Natural killer cell treated with Interleukin-12 subunit alpha and Interleukin-12 subunit beta and Interleukin-15 and Interleukin-18, amount 100 ng/mL, for 72 hours (primary cell): ENCODE measurements at regions not wholly inside any gene's neighbourhood (a gene's known extent, or its start where the extent isn't known, plus 50 kb on each side); places are given as distances from the start of the nearest gene placed in this dataset.
A peak's percentile ranks its signal among the peaks of the same experiment; 100 is the strongest.

Experiments
- ATAC-seq, 2 donors: fragments of 150-1000 bp; cut with Tn5 transposase in 1 of 2; sonication (Bioruptor Pico), chemical (Tn5 transposase) in 1 of 2; 2 replicates each; pipeline ENCODE4 v1.10.0; 2021
- DNase-seq: peaks from one replicate; pipeline ENCODE4 v3.0.0; 2022; ENCODE audit warnings: low spot score
- H3K27ac Mint-ChIP-seq, 2 donors: 1 replicate in 1 of 2; 2 replicates in 1 of 2; pipeline ENCODE4 v1.8.0; 2022; ENCODE audit warnings: mixed read lengths in 2 of 2, mild to moderate bottlenecking in 1 of 2, moderate library complexity in 1 of 2
- H3K27me3 Mint-ChIP-seq, 2 donors: 1 replicate in 1 of 2; 2 replicates in 1 of 2; pipeline ENCODE4 v1.8.0; 2022; ENCODE audit warnings: mixed read lengths in 2 of 2
- H3K36me3 Mint-ChIP-seq: one replicate; pipeline ENCODE4 v1.8.0; 2022; ENCODE audit warnings: mixed read lengths
- H3K4me1 Mint-ChIP-seq, 2 donors: 1 replicate in 1 of 2; 2 replicates in 1 of 2; pipeline ENCODE4 v1.8.0; 2022; ENCODE audit warnings: low read depth in 2 of 2, mixed read lengths in 2 of 2, mild to moderate bottlenecking in 1 of 2
- H3K4me3 Mint-ChIP-seq: one replicate; pipeline ENCODE4 v1.8.0; 2022; ENCODE audit warnings: mixed read lengths
- H3K9me3 Mint-ChIP-seq: 2 replicates; pipeline ENCODE4 v1.8.0; 2022; ENCODE audit warnings: mixed read lengths

DNA sequence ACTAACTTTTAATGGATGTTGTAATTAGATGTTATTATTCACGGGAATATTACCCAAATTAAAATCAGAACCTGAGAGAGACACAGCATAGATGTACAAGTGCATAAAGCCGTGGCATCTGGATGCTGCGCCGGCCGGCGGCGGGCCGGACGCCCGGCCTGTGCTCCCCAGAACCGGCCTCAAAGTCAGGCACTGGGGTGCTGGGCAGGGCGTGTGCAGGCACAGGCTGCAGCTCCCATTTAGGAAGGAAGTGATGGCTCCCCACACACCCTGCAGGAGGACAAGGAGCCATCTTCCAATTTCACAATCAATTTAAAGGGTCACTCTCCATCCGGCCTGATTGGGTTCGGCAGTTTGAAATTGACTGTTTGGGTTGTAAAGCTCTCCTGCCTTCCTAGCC, 367.7 kb upstream of the SALL3 start:
- H3K4me1 Mint-ChIP-seq, result peaks cover 0 to 1% of the 10 kb centered on the region in 2 donors
- ATAC-seq (no peak), DNase-seq (no peak)
- H3K27me3 Mint-ChIP-seq, result peaks cover 0 to 7% of the 10 kb centered on the region in 2 donors
- H3K27ac Mint-ChIP-seq, result no peak overlapping the region
- H3K36me3 Mint-ChIP-seq, result peaks cover 11% of the 10 kb centered on the region
- no peak overlapping the region for H3K4me3 Mint-ChIP-seq
- peaks cover 11% of the 10 kb centered on the region for H3K9me3 Mint-ChIP-seq

DNA sequence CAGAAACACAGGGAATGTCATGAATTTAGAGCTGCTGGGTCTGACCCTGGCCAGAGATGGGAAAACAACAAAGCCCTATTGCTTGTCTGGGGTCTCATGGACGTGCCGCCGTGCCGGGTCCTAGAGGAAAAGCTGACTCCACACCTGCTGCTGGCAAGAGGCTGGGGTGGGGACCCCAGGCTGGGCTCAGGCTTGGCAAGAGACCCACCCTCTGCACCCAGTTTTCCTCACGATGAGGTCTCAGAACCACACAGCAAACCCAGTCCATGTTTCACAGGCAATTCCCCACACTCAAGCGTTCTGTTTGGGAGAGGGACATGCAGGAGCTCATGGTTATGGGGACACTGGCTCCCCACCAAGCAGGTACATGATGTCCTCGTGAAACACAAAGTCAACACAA, 367.3 kb upstream of the SALL3 start:
- peaks cover 10% of the 10 kb centered on the region for H3K9me3 Mint-ChIP-seq
- H3K4me1 Mint-ChIP-seq, result no peaks in the 10 kb centered on the region
- ATAC-seq (no peak), DNase-seq (peak; percentile 2)
- peaks cover 14% of the 10 kb centered on the region for H3K36me3 Mint-ChIP-seq
- no peak overlapping the region for H3K4me3 Mint-ChIP-seq
- peaks cover 0 to 7% of the 10 kb centered on the region in 2 donors for H3K27me3 Mint-ChIP-seq
- no peak overlapping the region for H3K27ac Mint-ChIP-seq

DNA sequence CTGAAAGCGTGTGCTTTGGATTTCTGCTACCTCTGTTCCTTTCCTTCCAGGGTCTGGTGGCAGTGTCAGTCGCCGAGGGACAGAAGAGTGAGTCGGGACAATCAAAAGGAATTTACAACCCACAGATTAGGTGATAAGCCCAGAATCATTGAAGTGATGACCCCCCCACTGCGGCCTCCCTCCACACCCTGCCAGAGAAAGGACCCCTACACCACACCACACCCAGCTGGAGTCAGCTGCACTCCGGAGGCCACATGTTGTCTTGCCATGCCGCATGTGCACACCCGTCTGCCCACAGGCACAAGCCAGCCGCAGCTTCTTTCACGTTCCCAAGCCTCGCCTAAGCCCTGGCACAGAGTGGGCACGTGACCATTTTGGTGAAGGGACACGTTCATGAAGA, 366.8 kb upstream of the SALL3 start:
- Mint-ChIP-seq H3K36me3 (peaks cover 14% of the 10 kb centered on the region), H3K27ac (no peak overlapping the region), H3K27me3 (peaks cover 0 to 7% of the 10 kb centered on the region in 2 donors), H3K9me3 (peaks cover 10% of the 10 kb centered on the region), H3K4me1 (no peaks in the 10 kb centered on the region), H3K4me3 (no peak overlapping the region)
- peak; percentile 34 for DNase-seq
- no peak for ATAC-seq

DNA sequence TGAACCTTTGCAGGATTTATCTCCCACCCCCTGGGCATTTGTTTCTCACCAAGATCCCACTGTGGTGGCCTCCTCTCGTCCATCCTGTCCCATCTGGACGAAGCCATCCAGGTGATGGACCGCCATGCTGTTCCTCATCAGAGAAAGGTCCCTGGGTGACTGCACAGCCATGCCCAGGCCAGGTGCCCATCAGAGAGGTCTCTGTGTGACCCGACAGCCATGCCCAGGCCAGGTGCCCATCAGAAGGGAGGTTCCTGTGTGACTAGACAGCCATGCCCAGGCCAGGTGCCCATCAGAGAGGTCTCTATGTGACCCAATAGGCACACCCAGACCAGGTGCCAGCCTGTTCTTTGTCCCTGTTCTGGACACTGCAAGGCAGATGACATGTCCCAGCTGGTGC, 360.9 kb upstream of the SALL3 start:
- peaks cover under 1 to 5% of the 10 kb centered on the region in 2 donors for H3K27me3 Mint-ChIP-seq
- H3K4me3 Mint-ChIP-seq, result no peak overlapping the region
- no peak overlapping the region for H3K27ac Mint-ChIP-seq
- no peak for DNase-seq
- no peak for ATAC-seq
- H3K4me1 Mint-ChIP-seq, result no peaks in the 10 kb centered on the region
- peaks cover 14% of the 10 kb centered on the region for H3K36me3 Mint-ChIP-seq
- H3K9me3 Mint-ChIP-seq, result peaks cover 6% of the 10 kb centered on the region

DNA sequence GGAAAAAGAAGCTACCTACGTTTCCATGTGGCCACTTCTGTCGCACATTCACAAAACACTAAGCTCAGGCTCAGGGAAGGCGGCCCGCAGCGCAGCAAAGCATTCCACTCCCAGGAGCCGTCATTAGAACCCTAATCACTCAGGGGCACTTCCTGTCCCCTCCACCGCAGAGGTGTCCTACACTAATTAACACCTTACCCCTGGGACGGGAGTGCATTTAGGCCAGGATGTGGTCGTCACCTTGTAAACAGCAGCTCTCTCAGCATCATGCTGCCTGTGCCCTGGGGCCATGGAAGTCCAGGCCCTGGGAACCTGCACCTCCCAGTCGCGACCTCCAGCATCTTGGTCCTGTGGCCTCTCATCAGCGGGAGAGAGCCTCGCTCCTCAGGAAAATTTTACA, 359.8 kb upstream of the SALL3 start:
- peaks cover 12 to 13% of the 10 kb centered on the region in 2 donors for H3K27me3 Mint-ChIP-seq
- H3K4me3 Mint-ChIP-seq, result no peak overlapping the region
- ATAC-seq (no peak), DNase-seq (no peak)
- H3K27ac Mint-ChIP-seq, result no peak overlapping the region
- peaks cover 6% of the 10 kb centered on the region for H3K9me3 Mint-ChIP-seq
- peaks cover 14% of the 10 kb centered on the region for H3K36me3 Mint-ChIP-seq
- no peaks in the 10 kb centered on the region for H3K4me1 Mint-ChIP-seq

DNA sequence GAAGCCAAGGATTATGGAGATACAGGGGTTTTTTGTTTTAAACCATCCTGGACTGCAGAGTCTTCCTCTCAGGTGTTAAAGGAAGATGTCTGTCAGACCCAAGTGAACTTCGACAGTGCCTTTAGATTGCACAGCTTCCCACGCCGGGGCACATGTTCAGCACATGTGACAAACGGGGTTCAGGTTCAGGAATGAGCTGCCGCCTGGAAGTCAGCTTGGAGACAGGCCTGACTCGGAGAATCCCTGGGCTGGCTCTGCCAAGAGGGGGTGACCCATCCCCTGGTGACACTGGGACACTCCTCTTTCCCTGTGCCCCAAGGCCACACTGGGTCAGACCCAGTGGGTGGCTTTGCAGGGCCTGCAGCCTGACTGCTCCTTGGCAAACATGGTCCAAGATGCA, 359.3 kb upstream of the SALL3 start:
- no peak for ATAC-seq
- H3K4me1 Mint-ChIP-seq, result no peaks in the 10 kb centered on the region

DNA sequence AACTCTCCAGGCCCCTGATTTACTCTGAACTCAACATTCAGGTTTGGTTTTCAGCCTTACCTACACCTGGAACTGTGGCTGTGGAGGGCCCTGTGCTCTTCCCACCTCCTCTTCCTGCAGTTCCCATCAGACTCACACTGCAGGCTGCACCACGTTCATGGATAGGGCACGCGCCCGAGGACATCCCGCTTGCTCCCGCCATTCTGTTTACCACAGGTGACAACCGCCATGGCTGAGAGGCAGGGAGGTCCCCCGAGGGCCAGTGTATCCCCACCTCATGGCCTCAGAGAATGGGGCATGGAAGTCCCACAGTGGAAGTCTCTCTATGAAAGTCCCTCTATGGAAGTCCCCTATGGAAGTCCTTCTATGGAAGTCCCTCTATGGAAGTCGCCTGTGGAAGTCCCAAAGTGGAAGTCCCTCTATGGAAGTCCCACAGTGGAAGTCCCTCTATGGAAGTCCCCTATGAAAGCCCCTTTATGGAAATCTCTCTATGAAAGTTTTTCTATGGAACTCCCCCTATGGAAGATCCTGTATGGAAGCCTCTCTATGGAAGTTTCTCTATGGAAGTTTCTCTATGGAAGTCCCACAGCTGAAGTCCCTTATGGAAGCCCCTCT, 358.4 kb upstream of the SALL3 start:
- Mint-ChIP-seq H3K4me1 (no peaks in the 10 kb centered on the region), H3K27ac (no peak overlapping the region), H3K27me3 (peaks cover 12 to 21% of the 10 kb centered on the region in 2 donors), H3K4me3 (no peak overlapping the region), H3K36me3 (peaks cover 9% of the 10 kb centered on the region), H3K9me3 (peaks cover 6% of the 10 kb centered on the region)
- no peak for ATAC-seq
- DNase-seq, result no peak

More for the DNA sequence above, 359.3 kb upstream of the SALL3 start:
- Mint-ChIP-seq H3K36me3 (peaks cover 14% of the 10 kb centered on the region), H3K27me3 (peaks cover 12 to 15% of the 10 kb centered on the region in 2 donors), H3K27ac (no peak overlapping the region), H3K9me3 (peaks cover 6% of the 10 kb centered on the region), H3K4me3 (no peak overlapping the region)
- no peak for DNase-seq

DNA sequence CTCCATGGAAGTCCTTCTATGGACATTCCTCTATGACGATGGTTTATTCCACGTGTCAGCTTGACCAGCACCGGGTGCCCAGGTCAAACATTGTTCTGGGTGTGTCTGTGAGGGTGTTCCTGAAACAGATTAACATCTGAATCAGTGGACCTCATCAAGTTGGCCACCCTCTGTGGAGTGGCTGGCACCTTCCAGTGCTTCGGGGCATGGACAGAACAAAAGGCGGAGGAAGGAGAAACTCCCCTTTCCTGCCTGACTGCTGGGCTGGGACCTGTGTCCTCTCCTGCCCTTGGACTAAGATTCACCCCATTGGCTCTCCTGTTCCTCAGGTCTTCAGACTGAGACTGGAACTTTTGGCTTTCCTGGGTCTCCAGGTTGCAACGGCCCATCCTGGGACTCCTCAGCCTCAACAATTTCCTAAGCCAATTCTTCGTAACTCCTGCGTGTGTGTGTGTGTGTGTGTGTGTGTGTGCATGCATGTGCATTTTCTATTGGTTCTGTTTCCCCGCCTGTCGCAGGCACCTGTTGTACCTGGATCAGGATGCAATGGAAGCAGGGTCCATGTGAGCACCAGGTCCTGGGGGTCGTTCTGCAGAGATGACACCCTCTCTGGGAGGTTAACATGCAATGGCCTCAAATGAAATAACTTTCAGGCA, 357.2 kb upstream of the SALL3 start:
- no peak overlapping the region for H3K27ac Mint-ChIP-seq
- ATAC-seq (no peak), DNase-seq (no peak)
- no peaks in the 10 kb centered on the region for H3K36me3 Mint-ChIP-seq
- no peak overlapping the region for H3K4me3 Mint-ChIP-seq
- H3K4me1 Mint-ChIP-seq, result no peaks in the 10 kb centered on the region
- H3K9me3 Mint-ChIP-seq, result no peaks in the 10 kb centered on the region
- H3K27me3 Mint-ChIP-seq, result peaks cover 12 to 23% of the 10 kb centered on the region in 2 donors

DNA sequence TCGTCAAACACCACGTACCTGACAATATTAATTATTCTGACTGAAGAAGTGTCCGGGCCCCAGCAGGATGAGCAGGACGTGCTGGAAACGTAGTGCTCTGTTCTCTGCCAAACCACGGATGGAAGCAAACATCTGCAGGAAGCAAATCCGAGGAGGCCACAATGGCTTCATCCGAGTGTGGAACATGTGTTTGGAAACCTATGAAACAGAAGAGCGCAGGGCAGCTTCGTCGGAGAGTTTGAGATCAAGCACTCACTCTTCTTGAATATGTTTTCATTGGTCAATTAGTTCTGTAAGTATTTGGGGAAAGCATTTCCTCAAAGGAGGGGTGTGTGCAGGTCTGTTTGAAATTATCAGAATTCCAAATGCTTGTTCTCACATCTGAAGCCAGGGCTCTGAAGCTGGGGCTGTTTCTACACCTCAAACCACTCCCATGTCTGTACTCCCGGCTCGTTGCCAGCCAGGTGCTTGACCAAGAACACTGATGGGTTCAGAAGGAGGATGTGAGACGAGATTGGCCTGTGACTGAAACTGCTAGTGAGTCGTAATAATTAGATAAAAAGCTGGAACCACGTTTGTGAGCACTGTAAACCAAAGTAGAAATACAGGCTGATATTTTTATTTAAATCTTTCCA, 356.6 kb upstream of the SALL3 start:
- H3K27me3 Mint-ChIP-seq, result peaks cover 12 to 23% of the 10 kb centered on the region in 2 donors
- no peak overlapping the region for H3K27ac Mint-ChIP-seq
- no peak for DNase-seq
- ATAC-seq, result no peak
- no peaks in the 10 kb centered on the region for H3K9me3 Mint-ChIP-seq
- H3K36me3 Mint-ChIP-seq, result no peaks in the 10 kb centered on the region
- no peaks in the 10 kb centered on the region for H3K4me1 Mint-ChIP-seq
- H3K4me3 Mint-ChIP-seq, result no peak overlapping the region

DNA sequence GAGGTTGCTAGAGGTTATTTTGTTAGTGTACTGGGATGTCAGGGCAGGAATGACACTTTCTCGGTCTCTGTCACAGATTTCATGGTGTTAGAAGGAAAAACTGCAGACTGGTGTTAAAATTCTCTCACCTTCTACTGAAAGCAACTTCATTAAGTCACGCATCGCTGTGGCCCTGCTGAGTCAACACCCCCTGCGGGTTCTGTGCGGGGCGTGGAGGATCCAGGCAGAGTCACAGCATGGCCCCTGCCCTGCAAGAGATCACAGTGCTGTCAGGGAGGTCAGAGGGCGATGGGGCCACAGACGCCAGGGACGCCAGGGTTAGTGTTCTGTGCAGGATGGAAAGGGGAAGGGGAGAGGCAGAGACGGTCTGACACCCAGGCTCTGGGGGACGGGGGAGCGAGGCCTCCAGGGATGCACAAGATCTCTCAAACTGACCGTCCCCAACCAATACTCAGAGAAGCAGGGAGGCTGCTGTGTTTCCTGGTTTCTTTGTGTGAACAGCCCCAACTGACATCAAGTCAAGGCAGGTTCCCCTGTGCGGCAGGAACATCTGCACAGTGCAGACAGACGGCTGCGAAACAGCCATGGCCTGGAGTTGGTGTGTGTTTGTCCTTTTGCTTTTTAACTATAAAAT, 354.9 kb upstream of the SALL3 start:
- no peak overlapping the region for H3K4me3 Mint-ChIP-seq
- peaks cover 19 to 26% of the 10 kb centered on the region in 2 donors for H3K27me3 Mint-ChIP-seq
- H3K4me1 Mint-ChIP-seq, result peaks cover 0 to 3% of the 10 kb centered on the region in 2 donors
- no peak for DNase-seq
- H3K9me3 Mint-ChIP-seq, result peaks cover 3% of the 10 kb centered on the region
- no peaks in the 10 kb centered on the region for H3K36me3 Mint-ChIP-seq
- no peak overlapping the region for H3K27ac Mint-ChIP-seq
- peak in 1 of 2 donors; percentile 13 for ATAC-seq

DNA sequence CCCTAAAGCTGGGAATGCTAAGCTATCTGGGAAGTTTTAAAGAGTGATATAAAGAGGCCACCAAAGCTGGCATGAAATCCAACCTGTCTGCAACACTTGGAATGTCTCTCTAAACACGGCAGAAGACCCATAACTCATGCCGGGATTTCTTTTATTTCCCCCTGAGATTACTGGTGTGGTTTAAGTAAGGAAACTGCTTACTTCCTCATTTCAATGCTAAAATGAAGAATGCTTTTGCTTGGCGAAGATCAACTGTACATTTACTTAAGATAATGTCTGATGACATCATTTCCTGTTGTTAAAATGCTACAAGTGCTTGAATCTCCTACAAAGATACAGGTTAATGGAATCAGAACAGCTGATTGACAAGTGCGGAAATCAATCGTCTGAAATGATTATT, 353.8 kb upstream of the SALL3 start:
- Mint-ChIP-seq H3K4me1 (peaks cover 0 to 3% of the 10 kb centered on the region in 2 donors), H3K36me3 (no peaks in the 10 kb centered on the region), H3K9me3 (peaks cover 3% of the 10 kb centered on the region), H3K27me3 (peaks cover 19 to 26% of the 10 kb centered on the region in 2 donors), H3K27ac (no peak overlapping the region), H3K4me3 (no peak overlapping the region)
- no peak for ATAC-seq
- DNase-seq, result no peak

DNA sequence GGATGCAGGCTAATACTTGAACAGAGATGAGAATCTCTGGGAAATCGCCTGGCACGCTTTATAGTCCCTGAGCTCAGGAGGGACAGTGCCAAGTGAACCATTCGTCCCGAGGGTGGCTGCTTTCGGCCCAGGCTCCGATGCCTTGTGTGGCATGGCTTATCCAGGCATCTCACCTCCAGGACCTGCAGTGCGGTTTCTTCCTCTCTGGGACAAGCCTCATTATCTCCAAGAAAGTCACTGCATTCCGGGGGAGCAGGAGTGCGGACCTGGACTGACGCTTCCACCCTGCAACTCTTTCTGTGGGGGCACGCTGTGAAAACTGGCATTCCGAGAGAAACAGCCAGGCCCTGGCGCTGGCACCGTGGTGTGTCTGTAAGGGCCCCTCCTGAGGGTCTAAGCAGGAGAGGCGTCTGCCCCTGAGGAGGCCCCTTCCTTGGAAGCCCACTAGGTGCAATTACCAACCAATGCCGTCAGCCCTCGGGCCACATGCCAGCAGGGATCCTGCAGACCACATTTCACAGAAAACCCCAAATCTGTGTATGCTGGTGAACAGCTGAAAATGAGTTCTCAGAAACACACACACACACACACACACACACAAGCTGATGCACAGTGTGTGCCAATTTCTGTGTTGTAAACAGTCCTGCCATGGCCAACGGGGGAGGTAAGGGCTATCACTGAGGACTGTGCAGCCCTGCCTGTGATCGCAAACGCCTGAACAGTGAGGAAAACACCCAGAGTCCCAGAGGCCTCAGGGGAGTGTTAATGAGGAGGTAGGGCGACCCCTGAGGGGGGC, 351.9 kb upstream of the SALL3 start:
- Mint-ChIP-seq H3K27ac (no peak overlapping the region), H3K9me3 (peaks cover 3% of the 10 kb centered on the region), H3K36me3 (no peaks in the 10 kb centered on the region), H3K27me3 (peaks cover 19 to 23% of the 10 kb centered on the region in 2 donors), H3K4me1 (peaks cover 0 to 7% of the 10 kb centered on the region in 2 donors), H3K4me3 (no peak overlapping the region)
- no peak for ATAC-seq
- no peak for DNase-seq

DNA sequence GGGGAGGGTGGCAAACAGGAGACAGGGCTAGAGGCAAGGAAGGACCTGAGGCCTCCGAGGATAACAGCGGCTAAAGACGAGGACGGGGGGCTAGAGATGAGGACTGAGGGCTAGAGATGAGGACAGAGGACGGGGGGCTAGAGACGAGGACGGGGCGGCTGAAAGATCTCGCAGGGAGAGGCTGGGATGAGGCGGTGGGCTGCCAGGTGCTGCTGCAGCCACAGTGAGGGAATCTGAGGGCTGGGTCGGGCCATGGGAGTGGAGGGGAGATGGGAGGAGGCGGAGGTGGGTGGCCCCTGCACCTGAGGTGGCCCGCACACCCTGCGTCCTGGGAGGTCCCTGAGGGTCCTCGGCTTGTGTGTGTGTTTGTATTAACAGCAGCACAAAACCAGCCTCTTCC, 350.2 kb upstream of the SALL3 start:
- H3K9me3 Mint-ChIP-seq, result peaks cover 3% of the 10 kb centered on the region
- no peaks in the 10 kb centered on the region for H3K36me3 Mint-ChIP-seq
- no peak overlapping the region for H3K27ac Mint-ChIP-seq
- H3K4me3 Mint-ChIP-seq, result no peak overlapping the region
- peaks cover 0 to 9% of the 10 kb centered on the region in 2 donors for H3K4me1 Mint-ChIP-seq
- DNase-seq (no peak), ATAC-seq (no peak)
- peaks cover 11 to 15% of the 10 kb centered on the region in 2 donors for H3K27me3 Mint-ChIP-seq
